DND-41 (cell line): ENCODE measurements at regions not wholly inside any gene's neighbourhood (a gene's known extent, or its start where the extent isn't known, plus 50 kb on each side); places are given as distances from the start of the nearest gene placed in this dataset.

Source experiments
- ATAC-seq: fragments of 200-7000 bp; cut with Tn5 transposase; 3 replicates; pipeline ENCODE4 v1.9.1; 2021; ENCODE audit warnings: low read depth; ENCODE audit not compliant: insufficient read depth
- DNase-seq: peaks from one replicate; pipeline ENCODE4 v3.0.0-alpha.2; 2020
- H2AFZ ChIP-seq: 2 replicates; pipeline ENCODE4 v1.6.0; 2012; ENCODE audit warnings: low read depth, low read length
- H3K27ac ChIP-seq: 2 replicates; pipeline ENCODE4 v1.5.1; 2012; ENCODE audit warnings: low read length, inconsistent platforms
- H3K27me3 ChIP-seq: fragments of 200-600 bp; sonication (generic); 2 replicates; pipeline ENCODE4 v1.6.0; 2012; ENCODE audit warnings: low read length, mild to moderate bottlenecking, inconsistent platforms; ENCODE audit not compliant: insufficient read depth, poor library complexity
- H3K36me3 ChIP-seq: 2 replicates; pipeline ENCODE4 v1.5.1; 2012; ENCODE audit warnings: low read length, inconsistent platforms; ENCODE audit not compliant: insufficient read depth
- H3K4me1 ChIP-seq: 2 replicates; pipeline ENCODE4 v1.5.1; 2012; ENCODE audit warnings: mild to moderate bottlenecking, low read length; ENCODE audit not compliant: insufficient read depth
- H3K4me2 ChIP-seq: 2 replicates; pipeline ENCODE4 v1.6.0; 2012; ENCODE audit warnings: mild to moderate bottlenecking, moderate library complexity, low read length, inconsistent platforms; ENCODE audit not compliant: insufficient read depth
- H3K4me3 ChIP-seq, 2 experiments: fragments of 200-600 bp in 1 of 2; shearing (Covaris generic) in 1 of 2; 2 replicates each; pipeline ENCODE4 v1.5.1; 2012 to 2016; ENCODE audit warnings: inconsistent platforms in 2 of 2, low read length in 2 of 2, mild to moderate bottlenecking in 2 of 2, low read depth in 1 of 2, moderate library complexity in 1 of 2
- H3K79me2 ChIP-seq: 2 replicates; pipeline ENCODE4 v1.6.0; 2012; ENCODE audit warnings: low read length, inconsistent platforms; ENCODE audit not compliant: insufficient read depth
- H3K9ac ChIP-seq: 2 replicates; pipeline ENCODE4 v1.6.0; 2012; ENCODE audit warnings: low read depth, mild to moderate bottlenecking, inconsistent platforms, low read length, moderate library complexity
- H3K9me3 ChIP-seq: 2 replicates; pipeline ENCODE4 v1.5.1; 2012; ENCODE audit warnings: low read length, moderate library complexity, mild to moderate bottlenecking, inconsistent platforms; ENCODE audit not compliant: insufficient read depth, severe bottlenecking
- H4K20me1 ChIP-seq: 2 replicates; pipeline ENCODE4 v1.6.0; 2012; ENCODE audit warnings: low read length; ENCODE audit not compliant: insufficient read depth
- EZH2 ChIP-seq: IDR thresholded peaks from 3 replicates; pipeline ENCODE4 v1.6.1; 2012; ENCODE audit warnings: borderline replicate concordance, low read depth, mild to moderate bottlenecking, moderate library complexity, low read length, inconsistent platforms; ENCODE audit not compliant: severe bottlenecking
- TF ChIP-seq, protein P1 (sequence below): IDR thresholded peaks from 2 replicates; pipeline ENCODE4 v1.5.1; 2012; ENCODE audit warnings: borderline replicate concordance, low read length, moderate library complexity, mild to moderate bottlenecking; ENCODE audit not compliant: poor library complexity, severe bottlenecking; ENCODE audit errors: extremely low read depth

- Histone ChIP-seq H3K9me3 (no peaks in the 10 kb centered on the region), H3K4me3 (no peak overlapping the region), H2AFZ (no peak overlapping the region), H4K20me1 (no peaks in the 10 kb centered on the region), H3K4me1 (no peaks in the 10 kb centered on the region), H3K4me2 (no peak overlapping the region), H3K27ac (no peak overlapping the region), H3K9ac (no peak overlapping the region), H3K79me2 (no peaks in the 10 kb centered on the region), H3K27me3 (no peaks in the 10 kb centered on the region), H3K36me3 (no peaks in the 10 kb centered on the region)
- ATAC-seq, result no peak
- TF ChIP-seq EZH2, result no peak
- TF ChIP-seq, protein P1, sequence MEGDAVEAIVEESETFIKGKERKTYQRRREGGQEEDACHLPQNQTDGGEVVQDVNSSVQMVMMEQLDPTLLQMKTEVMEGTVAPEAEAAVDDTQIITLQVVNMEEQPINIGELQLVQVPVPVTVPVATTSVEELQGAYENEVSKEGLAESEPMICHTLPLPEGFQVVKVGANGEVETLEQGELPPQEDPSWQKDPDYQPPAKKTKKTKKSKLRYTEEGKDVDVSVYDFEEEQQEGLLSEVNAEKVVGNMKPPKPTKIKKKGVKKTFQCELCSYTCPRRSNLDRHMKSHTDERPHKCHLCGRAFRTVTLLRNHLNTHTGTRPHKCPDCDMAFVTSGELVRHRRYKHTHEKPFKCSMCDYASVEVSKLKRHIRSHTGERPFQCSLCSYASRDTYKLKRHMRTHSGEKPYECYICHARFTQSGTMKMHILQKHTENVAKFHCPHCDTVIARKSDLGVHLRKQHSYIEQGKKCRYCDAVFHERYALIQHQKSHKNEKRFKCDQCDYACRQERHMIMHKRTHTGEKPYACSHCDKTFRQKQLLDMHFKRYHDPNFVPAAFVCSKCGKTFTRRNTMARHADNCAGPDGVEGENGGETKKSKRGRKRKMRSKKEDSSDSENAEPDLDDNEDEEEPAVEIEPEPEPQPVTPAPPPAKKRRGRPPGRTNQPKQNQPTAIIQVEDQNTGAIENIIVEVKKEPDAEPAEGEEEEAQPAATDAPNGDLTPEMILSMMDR, result no peak
- no peak for DNase-seq
Observed at GRCh38 chr6:156057869-156058268, 602.2 kb upstream of the NOX3 start.

DNA sequence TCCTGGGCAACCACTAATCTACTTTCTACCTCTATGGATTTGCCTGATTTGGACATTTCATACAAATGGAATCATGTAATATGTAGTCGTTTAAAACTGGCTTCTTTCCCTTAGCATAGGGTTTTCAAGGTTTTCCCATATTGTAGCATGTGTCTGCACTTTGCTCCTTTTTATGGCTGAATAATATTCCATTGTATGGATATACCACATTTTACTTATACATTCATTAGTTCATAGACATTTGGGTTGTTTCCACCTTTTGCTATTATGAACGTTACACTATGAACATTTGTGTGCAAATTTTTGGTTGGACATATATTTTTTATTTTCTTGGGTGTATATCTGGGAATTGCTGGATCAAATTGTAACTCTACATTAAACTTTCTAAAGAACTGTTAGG is 600.4 kb upstream of the NOX3 start:
- Histone ChIP-seq H3K4me2 (no peak overlapping the region), H3K27me3 (no peaks in the 10 kb centered on the region), H3K4me1 (no peaks in the 10 kb centered on the region), H3K27ac (no peak overlapping the region), H3K9ac (no peak overlapping the region), H3K79me2 (no peaks in the 10 kb centered on the region), H3K36me3 (no peaks in the 10 kb centered on the region), H3K4me3 (no peak overlapping the region), H3K9me3 (no peaks in the 10 kb centered on the region), H2AFZ (no peak overlapping the region), H4K20me1 (no peaks in the 10 kb centered on the region)
- ATAC-seq (no peak), DNase-seq (no peak)
- TF ChIP-seq EZH2, result no peak
- TF ChIP-seq, protein P1, result no peak

DNA sequence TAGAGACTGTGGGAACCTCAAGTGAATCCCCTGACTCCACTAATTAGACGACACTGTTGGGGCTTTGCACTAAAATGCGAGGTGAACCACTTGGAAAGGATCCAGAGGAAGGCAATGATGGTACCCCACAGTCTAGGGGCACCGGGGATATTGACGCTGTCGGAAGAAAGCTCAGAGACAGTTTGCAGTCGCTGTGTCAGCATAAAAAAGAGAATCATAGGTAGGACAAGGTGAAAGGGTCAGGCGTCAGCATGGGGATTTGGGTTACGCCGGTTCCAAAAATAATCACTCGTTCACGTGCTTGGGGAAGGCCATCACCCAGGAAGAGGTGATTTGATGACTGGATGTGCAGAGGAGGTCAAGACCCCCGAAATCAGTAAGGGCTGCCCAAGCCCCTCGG is 598.0 kb upstream of the NOX3 start:
- DNase-seq (no peak), ATAC-seq (no peak)
- H3K4me1 ChIP-seq, result no peaks in the 10 kb centered on the region
- H3K36me3 ChIP-seq, result no peaks in the 10 kb centered on the region
- no peak overlapping the region for H3K9ac ChIP-seq
- no peaks in the 10 kb centered on the region for H3K79me2 ChIP-seq
- no peaks in the 10 kb centered on the region for H3K27me3 ChIP-seq
- H4K20me1 ChIP-seq, result no peaks in the 10 kb centered on the region
- TF ChIP-seq, protein P1, result no peak
- TF ChIP-seq EZH2, result no peak
- H3K27ac ChIP-seq, result no peak overlapping the region
- H3K4me2 ChIP-seq, result no peak overlapping the region
- H2AFZ ChIP-seq, result no peak overlapping the region
- no peak overlapping the region for H3K4me3 ChIP-seq
- H3K9me3 ChIP-seq, result no peaks in the 10 kb centered on the region
